VCaP (cell line): ENCODE measurements at regions not wholly inside any gene's neighbourhood (a gene's known extent, or its start where the extent isn't known, plus 50 kb on each side); places are given as distances from the start of the nearest gene placed in this dataset.

Experiments used
- H3K27ac ChIP-seq: fragments of 450-650 bp; 2 replicates; pipeline ENCODE4 v1.5.1; 2017
- CTCF ChIP-seq: fragments of 450-650 bp; conservative IDR thresholded peaks from 2 replicates; pipeline ENCODE4 v1.5.1; 2017; ENCODE audit warnings: mild to moderate bottlenecking, moderate library complexity

- H3K27ac ChIP-seq = no peak overlapping the region
- no peak for TF ChIP-seq CTCF
Measured at GRCh38 chr6:2547355-2547754, 203.4 kb downstream of the MYLK4 start.

DNA sequence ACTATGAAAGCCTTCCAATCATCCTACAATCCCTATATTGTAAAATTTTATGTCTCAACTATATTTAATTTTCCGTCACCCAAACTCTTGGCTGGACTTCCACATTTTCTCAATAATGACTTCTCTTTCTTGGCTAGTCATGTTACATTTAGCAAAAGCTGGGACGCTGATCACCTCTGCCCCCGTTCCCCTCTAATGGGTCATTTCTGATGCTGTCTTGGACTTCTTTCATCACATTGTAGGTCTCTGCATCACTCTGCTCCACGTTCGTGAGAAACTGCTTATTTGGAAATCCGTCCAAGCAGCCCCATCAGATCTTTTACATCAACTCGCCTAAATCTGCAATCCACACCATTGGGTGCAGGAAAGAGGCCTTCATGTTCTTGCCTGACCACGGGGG lies 203.8 kb downstream of the MYLK4 start:
- no peak for TF ChIP-seq CTCF
- H3K27ac ChIP-seq = no peak overlapping the region

- TF ChIP-seq CTCF = no peak
Measured at GRCh38 chr6:2545383-2546038, 205.2 kb downstream of the MYLK4 start.

GRCh38 chr6:2543321-2543720 lies 207.4 kb downstream of the MYLK4 start:
- no peak overlapping the region for H3K27ac ChIP-seq
- TF ChIP-seq CTCF = no peak

More at GRCh38 chr6:2545383-2546038, 205.2 kb downstream of the MYLK4 start:
- H3K27ac ChIP-seq = no peak overlapping the region

DNA sequence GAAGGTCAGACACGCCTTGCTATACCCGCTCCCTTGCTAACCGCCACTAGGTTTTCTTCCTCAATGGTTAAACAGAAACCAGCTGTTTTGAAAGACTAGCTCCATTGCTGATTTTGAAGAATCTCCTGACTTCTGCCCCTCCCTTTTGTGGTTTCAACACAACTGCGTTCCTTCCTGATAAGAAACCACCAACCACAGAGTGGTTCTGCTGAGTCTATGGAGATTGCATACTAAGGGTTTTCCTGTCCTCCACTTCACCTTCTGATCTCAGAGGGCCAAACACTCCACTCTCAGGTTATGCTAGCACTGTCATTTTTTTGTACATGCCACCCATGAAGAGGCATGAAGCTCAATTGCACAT lies 207.9 kb downstream of the MYLK4 start:
- no peak for TF ChIP-seq CTCF
- no peak overlapping the region for H3K27ac ChIP-seq

DNA sequence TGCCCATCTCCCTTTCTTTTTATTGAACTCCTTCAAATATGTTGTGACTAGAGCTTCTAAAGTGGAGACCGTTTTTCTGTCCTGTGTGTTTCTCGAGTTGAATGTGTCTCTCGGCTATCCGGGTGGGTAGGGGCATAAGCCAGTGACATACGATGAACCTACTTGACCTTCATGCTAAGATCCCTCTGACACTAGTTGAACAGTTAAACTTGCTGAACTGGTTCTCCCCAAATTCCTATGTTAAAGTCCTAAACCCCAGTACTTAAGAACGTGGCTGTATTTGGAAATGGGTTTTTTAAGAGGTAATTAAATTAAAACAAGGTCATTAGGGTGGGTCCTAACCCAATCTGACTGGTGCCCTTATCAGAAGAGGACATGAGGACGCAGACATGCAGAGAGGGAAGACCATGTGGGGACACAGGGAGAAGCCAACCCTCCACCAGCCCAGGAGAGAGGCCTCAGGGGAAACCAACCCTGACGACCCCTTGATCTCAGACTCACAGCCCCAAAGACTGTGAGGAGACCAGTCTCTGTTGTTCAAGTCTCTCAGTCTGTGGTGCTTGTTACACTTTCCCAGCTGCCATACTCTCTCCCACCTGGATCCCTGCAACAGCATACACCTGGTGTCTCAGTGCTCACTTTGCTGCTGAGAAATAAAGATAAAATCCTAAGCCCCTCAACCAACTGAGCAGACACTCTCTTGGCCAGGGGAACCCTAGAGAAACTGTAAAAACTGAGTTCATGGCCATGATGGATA lies 208.4 kb downstream of the MYLK4 start:
- TF ChIP-seq CTCF = no peak
- no peak overlapping the region for H3K27ac ChIP-seq

- TF ChIP-seq CTCF = no peak
- no peak overlapping the region for H3K27ac ChIP-seq
Measured at GRCh38 chr6:2536451-2536850, 214.3 kb downstream of the MYLK4 start.
